ENCODE measurements at regions not wholly inside any gene's neighbourhood (a gene's known extent, or its start where the extent isn't known, plus 50 kb on each side); places are given as distances from the start of the nearest gene placed in this dataset.

GRCh38 chr9:18014556-18014955 lies 435.7 kb downstream of the SH3GL2 start:
- DNase-seq (ENCODE audit: low read depth, low spot score) (no peak), FAIRE-seq (no peak)
- no peaks in the 10 kb centered on the region for H3K9me1 ChIP-seq (replicated peaks; ENCODE audit: control insufficient read depth, extremely low read depth, insufficient read depth, low read length)
- H3K9me3 ChIP-seq (replicated peaks; ENCODE audit: control insufficient read depth, insufficient read depth, low read length) = no peaks in the 10 kb centered on the region
- dilution Hi-C loops (cut with MboI; ENCODE audit: extremely low pct_ligation_motif_present, low sequenced_read_pairs) = no loop called here
- H2AFZ ChIP-seq (ENCODE audit: low read depth, low read length) = no peak overlapping the region
- H3K27me3 ChIP-seq (ENCODE audit: control insufficient read depth in 2 of 2, insufficient read depth in 2 of 2, low read length in 2 of 2) = peaks cover 0 to 3% of the 10 kb centered on the region in 2 experiments
- no peaks in the 10 kb centered on the region for H3K4me1 ChIP-seq (ENCODE audit: control insufficient read depth, extremely low read depth, insufficient read depth, low read length)
- TF ChIP-seq EZH2 (IDR thresholded peaks at IDR 0.05; ENCODE audit: borderline replicate concordance, low read depth, low read length, severe bottlenecking) = no peak
- TF ChIP-seq MAX (IDR thresholded peaks at IDR 0.05; ENCODE audit: insufficient read depth, insufficient read length) = no peak
- no peak for TF ChIP-seq JUN (IDR thresholded peaks at IDR 0.05; ENCODE audit: borderline replicate concordance, insufficient read depth, insufficient read length, low read depth)
- TF ChIP-seq POLR2A (IDR thresholded peaks at IDR 0.05; ENCODE audit: low read depth, low read length) = no peak
- no peak for TF ChIP-seq POLR2AphosphoS5 (IDR thresholded peaks at IDR 0.05; ENCODE audit: insufficient read depth, low read depth, low read length)
- no peak for TF ChIP-seq FOS (IDR thresholded peaks at IDR 0.05; ENCODE audit: borderline replicate concordance, insufficient read depth, low read length)
- no peak for TF ChIP-seq MYC (IDR thresholded peaks at IDR 0.05; ENCODE audit: low read depth, low read length)
- TF ChIP-seq CTCF (IDR thresholded peaks at IDR 0.05; ENCODE audit: extremely low read depth in 1 of 2, insufficient read depth in 1 of 2, low read depth in 1 of 2, low read length in 2 of 2) = no peak
- no peak for TF ChIP-seq GATA2 (IDR thresholded peaks at IDR 0.05; ENCODE audit: insufficient read depth, insufficient read length, low read depth, low read length)
- H3K9ac ChIP-seq (replicated peaks; ENCODE audit: extremely low read depth, insufficient read depth, low read length) = no peak overlapping the region
- no peaks in the 10 kb centered on the region for H4K20me1 ChIP-seq (replicated peaks; ENCODE audit: control insufficient read depth, extremely low read depth, insufficient read depth, low read length)
- intact Hi-C loops (cut with micrococcal nuclease) = no loop called here
- ChIA-PET CTCF (no interaction called here), POLR2A (no interaction called here)
- H3K4me3 ChIP-seq (replicated peaks in 1 of 3; ENCODE audit: insufficient read depth in 1 of 3, low read depth in 1 of 3, low read length in 3 of 3) = no peak overlapping the region
- BruUV-seq (replicated peaks) = no TSS peak
- H3K36me3 ChIP-seq (ENCODE audit: control insufficient read depth in 2 of 2, extremely low read depth in 1 of 2, insufficient read depth in 2 of 2, low read length in 2 of 2) = no peaks in the 10 kb centered on the region
- no peaks in the 10 kb centered on the region for H3K79me2 ChIP-seq (ENCODE audit: control insufficient read depth, insufficient read depth, low read length)
- H3K4me2 ChIP-seq (ENCODE audit: insufficient read depth, low read length) = no peak overlapping the region
- no peak overlapping the region for H3K27ac ChIP-seq (ENCODE audit: insufficient read depth, low read depth, low read length)
